ENCODE measurements at regions not wholly inside any gene's neighbourhood (a gene's known extent, or its start where the extent isn't known, plus 50 kb on each side); places are given as distances from the start of the nearest gene placed in this dataset.

DNA sequence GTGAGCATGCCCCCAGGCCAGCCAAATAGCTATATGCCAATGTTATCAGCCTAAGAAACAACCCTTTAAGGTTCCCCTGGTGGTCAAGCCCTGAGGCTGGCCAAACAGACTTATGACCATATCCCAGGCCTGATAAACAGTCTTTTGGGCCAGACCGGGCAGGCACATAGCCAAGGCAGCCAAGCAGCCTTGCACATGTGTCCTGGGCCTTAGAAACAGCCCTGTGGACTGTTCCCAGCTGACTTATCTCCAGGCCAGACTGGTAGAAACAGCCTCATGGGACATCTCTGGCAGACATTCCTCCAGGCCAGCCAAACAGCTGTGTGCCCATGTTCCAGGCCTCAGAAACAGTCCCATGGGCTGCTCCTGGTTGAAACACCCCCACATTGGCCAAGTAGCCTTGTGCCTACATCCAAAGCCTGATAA, 295.0 kb upstream of the MGAT4C start:
- Histone ChIP-seq H3K4me1 (ENCODE audit: control insufficient read depth, low read length) (no peaks in the 10 kb centered on the region), H3K4me2 (ENCODE audit: low read length) (no peak overlapping the region)
- TF ChIP-seq, protein P1, sequence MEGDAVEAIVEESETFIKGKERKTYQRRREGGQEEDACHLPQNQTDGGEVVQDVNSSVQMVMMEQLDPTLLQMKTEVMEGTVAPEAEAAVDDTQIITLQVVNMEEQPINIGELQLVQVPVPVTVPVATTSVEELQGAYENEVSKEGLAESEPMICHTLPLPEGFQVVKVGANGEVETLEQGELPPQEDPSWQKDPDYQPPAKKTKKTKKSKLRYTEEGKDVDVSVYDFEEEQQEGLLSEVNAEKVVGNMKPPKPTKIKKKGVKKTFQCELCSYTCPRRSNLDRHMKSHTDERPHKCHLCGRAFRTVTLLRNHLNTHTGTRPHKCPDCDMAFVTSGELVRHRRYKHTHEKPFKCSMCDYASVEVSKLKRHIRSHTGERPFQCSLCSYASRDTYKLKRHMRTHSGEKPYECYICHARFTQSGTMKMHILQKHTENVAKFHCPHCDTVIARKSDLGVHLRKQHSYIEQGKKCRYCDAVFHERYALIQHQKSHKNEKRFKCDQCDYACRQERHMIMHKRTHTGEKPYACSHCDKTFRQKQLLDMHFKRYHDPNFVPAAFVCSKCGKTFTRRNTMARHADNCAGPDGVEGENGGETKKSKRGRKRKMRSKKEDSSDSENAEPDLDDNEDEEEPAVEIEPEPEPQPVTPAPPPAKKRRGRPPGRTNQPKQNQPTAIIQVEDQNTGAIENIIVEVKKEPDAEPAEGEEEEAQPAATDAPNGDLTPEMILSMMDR (IDR thresholded peaks at IDR 0.05; ENCODE audit: low read depth, low read length, poor library complexity, severe bottlenecking), result no peak
- no peak for TF ChIP-seq EZH2phosphoT487 (IDR thresholded peaks at IDR 0.05; ENCODE audit: borderline replicate concordance, low read length)

DNA sequence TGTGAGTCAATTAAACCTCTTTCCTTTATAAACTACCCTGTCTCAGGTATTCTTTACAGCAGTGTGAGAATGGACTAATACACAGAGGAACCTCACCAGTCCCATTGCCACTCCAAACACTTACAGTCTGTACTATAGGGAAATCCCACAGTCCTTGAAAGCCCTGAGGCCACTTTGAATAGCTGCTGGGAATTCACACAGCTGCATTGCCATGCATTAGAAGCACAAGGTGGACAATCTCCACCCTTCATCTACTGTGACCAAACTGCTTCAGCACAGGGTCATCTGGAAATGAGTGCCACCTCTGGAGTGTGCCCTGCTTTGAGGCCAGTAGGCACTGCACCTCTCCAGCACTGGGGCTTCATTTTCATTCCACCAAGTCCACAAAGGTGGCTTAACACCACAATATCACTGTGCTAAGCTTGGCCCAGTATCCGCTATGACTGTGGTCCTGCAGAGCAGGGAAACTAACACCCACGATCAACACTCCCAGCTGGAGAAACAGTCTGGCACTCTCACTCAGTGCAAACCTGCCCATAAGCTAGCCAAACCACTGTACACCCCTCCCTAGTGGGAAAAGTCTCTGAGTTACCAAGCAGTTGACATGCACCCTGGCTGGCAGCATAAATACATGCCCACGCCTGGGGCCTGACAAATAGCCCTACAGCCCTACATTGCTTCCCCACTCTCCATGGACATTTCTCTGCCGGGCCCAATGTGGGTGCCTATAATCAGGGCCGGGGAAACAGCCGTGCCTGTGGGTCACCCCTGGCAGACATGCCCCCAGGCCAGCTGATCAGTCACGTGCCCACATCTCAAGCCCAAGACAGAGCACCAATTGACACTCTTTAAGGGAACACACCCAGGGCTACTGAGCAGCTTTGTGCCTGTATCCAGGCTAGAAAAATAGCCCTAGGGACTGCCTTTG, 294.3 kb upstream of the MGAT4C start:
- H3F3A ChIP-seq (ENCODE audit: control insufficient read depth, insufficient read depth), result no peaks in the 10 kb centered on the region
- no peaks in the 10 kb centered on the region for H3K4me1 ChIP-seq (ENCODE audit: control insufficient read depth, low read length)
- H3K79me2 ChIP-seq (ENCODE audit: control insufficient read depth, low read length), result no peaks in the 10 kb centered on the region
- no peak overlapping the region for H3K4me2 ChIP-seq (ENCODE audit: low read length)
- no peak overlapping the region for H3K27ac ChIP-seq (ENCODE audit: low read depth, low read length)
- H3K9me2 ChIP-seq (replicated peaks; ENCODE audit: control insufficient read depth, low read length), result no peaks in the 10 kb centered on the region
- H3K9me3 ChIP-seq (ENCODE audit: control insufficient read depth, insufficient read depth, low read length), result no peaks in the 10 kb centered on the region
- H3K36me3 ChIP-seq (ENCODE audit: control insufficient read depth, low read length), result no peaks in the 10 kb centered on the region
- H3K4me3 ChIP-seq (ENCODE audit: low read length), result no peak overlapping the region
- no peaks in the 10 kb centered on the region for H3K27me3 ChIP-seq (ENCODE audit: control insufficient read depth, low read length)
- H4K20me1 ChIP-seq (ENCODE audit: control insufficient read depth, insufficient read depth, low read depth, low read length), result no peaks in the 10 kb centered on the region
- TF ChIP-seq, protein P1 (IDR thresholded peaks at IDR 0.05; ENCODE audit: low read depth, low read length, poor library complexity, severe bottlenecking), result no peak

More for the DNA sequence above, 295.0 kb upstream of the MGAT4C start:
- no peaks in the 10 kb centered on the region for H3K27me3 ChIP-seq (ENCODE audit: control insufficient read depth, low read length)
- H3F3A ChIP-seq (ENCODE audit: control insufficient read depth, insufficient read depth), result no peaks in the 10 kb centered on the region
- no peaks in the 10 kb centered on the region for H3K9me3 ChIP-seq (ENCODE audit: control insufficient read depth, insufficient read depth, low read length)
- H3K9me2 ChIP-seq (replicated peaks; ENCODE audit: control insufficient read depth, low read length), result no peaks in the 10 kb centered on the region
- no peak overlapping the region for H3K27ac ChIP-seq (ENCODE audit: low read depth, low read length)
- no peaks in the 10 kb centered on the region for H3K79me2 ChIP-seq (ENCODE audit: control insufficient read depth, low read length)
- no peaks in the 10 kb centered on the region for H4K20me1 ChIP-seq (ENCODE audit: control insufficient read depth, insufficient read depth, low read depth, low read length)
- no peak overlapping the region for H3K4me3 ChIP-seq (ENCODE audit: low read length)
- no peaks in the 10 kb centered on the region for H3K36me3 ChIP-seq (ENCODE audit: control insufficient read depth, low read length)

DNA sequence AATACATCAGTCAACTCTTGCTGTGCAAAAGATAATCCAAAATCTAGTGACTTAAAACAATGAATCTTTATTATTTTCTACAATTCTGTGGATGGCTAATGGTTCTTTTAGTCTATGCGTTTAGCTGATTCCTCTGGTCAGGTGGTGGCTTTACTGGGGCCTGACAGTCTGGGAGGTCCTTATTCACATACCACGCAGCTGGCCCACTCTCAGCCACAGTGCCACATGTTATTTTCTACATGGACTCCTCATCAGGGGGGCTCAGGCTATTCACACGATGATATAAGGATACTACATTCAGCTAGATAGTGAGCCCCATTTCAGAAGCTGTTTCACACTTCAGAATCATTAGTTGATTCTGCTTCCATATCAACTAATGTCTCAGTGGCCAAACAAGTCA, 287.5 kb upstream of the MGAT4C start:
- no peak overlapping the region for H3K4me3 ChIP-seq (ENCODE audit: low read length)
- no peak overlapping the region for H3K27ac ChIP-seq (ENCODE audit: low read depth, low read length)
- no peaks in the 10 kb centered on the region for H3K36me3 ChIP-seq (ENCODE audit: control insufficient read depth, low read length)
- H3F3A ChIP-seq (ENCODE audit: control insufficient read depth, insufficient read depth), result no peaks in the 10 kb centered on the region
- no peaks in the 10 kb centered on the region for H3K4me1 ChIP-seq (ENCODE audit: control insufficient read depth, low read length)
- no peaks in the 10 kb centered on the region for H3K9me3 ChIP-seq (ENCODE audit: control insufficient read depth, insufficient read depth, low read length)
- no peaks in the 10 kb centered on the region for H3K27me3 ChIP-seq (ENCODE audit: control insufficient read depth, low read length)
- no peak overlapping the region for H3K4me2 ChIP-seq (ENCODE audit: low read length)
- no peaks in the 10 kb centered on the region for H3K79me2 ChIP-seq (ENCODE audit: control insufficient read depth, low read length)
- no peaks in the 10 kb centered on the region for H3K9me2 ChIP-seq (replicated peaks; ENCODE audit: control insufficient read depth, low read length)
- no peak for TF ChIP-seq EZH2phosphoT487 (IDR thresholded peaks at IDR 0.05; ENCODE audit: borderline replicate concordance, low read length)
- TF ChIP-seq, protein P1 (IDR thresholded peaks at IDR 0.05; ENCODE audit: low read depth, low read length, poor library complexity, severe bottlenecking), result no peak
- H4K20me1 ChIP-seq (ENCODE audit: control insufficient read depth, insufficient read depth, low read depth, low read length), result no peaks in the 10 kb centered on the region

Measured in DOHH2 (cell line).